GM18505 (cell line): ENCODE measurements at regions not wholly inside any gene's neighbourhood (a gene's known extent, or its start where the extent isn't known, plus 50 kb on each side); places are given as distances from the start of the nearest gene placed in this dataset.
A peak's percentile ranks its signal among the peaks of the same experiment; 100 is the strongest.

ENCODE experiments used
- ATAC-seq: cut with Tn5 transposase; IDR thresholded peaks from one replicate; pipeline ENCODE4 v1.9.1; 2021; ENCODE audit not compliant: unreplicated experiment
- POLR2A ChIP-seq: IDR thresholded peaks from 4 replicates; pipeline ENCODE4 v1.6.1; 2011; ENCODE audit warnings: borderline replicate concordance; ENCODE audit not compliant: insufficient read depth, insufficient read length; ENCODE audit errors: extremely low read depth

DNA sequence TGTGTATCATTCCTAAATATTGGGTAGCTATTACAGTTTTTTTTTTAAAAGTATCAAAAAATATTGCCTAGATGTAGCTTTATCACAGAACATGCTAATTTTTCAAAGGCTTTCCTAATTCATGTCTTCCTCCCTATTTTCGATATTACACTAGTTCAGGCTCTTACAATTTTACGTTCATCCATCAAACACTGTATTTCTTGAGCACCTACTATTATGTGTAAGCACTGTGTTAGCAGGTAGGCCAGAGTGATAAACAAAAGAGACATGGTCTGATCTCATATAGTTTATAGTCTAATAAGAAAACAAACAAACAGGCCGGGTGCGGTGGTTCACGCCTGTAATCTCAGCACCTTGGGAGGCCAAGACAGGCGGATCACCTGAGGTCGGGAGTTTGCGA, 69.5 kb downstream of the FAM217A start:
- TF ChIP-seq POLR2A = no peak
- no peak for ATAC-seq

GRCh38 chr6:4010048-4010447, 68.9 kb downstream of the FAM217A start:
- no peak for ATAC-seq
- TF ChIP-seq POLR2A = no peak

- no peak for ATAC-seq
Measured at GRCh38 chr6:4010689-4011090, 68.2 kb downstream of the FAM217A start.

DNA sequence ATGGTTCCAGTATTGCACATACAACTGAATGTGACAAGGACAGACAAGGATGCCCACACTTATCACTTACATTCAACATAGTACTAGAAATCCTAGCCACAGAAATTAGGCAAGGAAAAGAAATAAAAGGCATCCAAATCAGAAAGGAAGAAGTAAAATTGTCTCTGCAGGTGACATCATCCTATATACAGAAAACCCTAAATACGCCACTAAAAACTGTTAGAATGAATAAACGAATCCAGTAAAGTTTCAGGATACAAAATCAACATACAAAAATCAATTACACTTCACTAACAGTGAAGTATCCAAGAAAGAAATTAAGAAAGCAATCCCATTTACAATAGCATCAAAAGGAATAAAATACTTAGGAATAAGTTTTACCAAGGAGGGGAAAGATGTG, 66.1 kb downstream of the FAM217A start:
- no peak for TF ChIP-seq POLR2A
- no peak for ATAC-seq

More at GRCh38 chr6:4010689-4011090, 68.2 kb downstream of the FAM217A start:
- TF ChIP-seq POLR2A = no peak

- TF ChIP-seq POLR2A = no peak
- ATAC-seq = no peak
Measured at GRCh38 chr6:4017058-4017739, 61.7 kb downstream of the FAM217A start.

- no peak for TF ChIP-seq POLR2A
- no peak for ATAC-seq
Measured at GRCh38 chr6:4017834-4018170, 61.1 kb downstream of the FAM217A start.

- ATAC-seq = peak; percentile 70
- peak; percentile 88 for TF ChIP-seq POLR2A
Measured at GRCh38 chr6:4018171-4018923, 60.6 kb downstream of the FAM217A start.
